ENCODE measurements at regions not wholly inside any gene's neighbourhood (a gene's known extent, or its start where the extent isn't known, plus 50 kb on each side); places are given as distances from the start of the nearest gene placed in this dataset.

DNA sequence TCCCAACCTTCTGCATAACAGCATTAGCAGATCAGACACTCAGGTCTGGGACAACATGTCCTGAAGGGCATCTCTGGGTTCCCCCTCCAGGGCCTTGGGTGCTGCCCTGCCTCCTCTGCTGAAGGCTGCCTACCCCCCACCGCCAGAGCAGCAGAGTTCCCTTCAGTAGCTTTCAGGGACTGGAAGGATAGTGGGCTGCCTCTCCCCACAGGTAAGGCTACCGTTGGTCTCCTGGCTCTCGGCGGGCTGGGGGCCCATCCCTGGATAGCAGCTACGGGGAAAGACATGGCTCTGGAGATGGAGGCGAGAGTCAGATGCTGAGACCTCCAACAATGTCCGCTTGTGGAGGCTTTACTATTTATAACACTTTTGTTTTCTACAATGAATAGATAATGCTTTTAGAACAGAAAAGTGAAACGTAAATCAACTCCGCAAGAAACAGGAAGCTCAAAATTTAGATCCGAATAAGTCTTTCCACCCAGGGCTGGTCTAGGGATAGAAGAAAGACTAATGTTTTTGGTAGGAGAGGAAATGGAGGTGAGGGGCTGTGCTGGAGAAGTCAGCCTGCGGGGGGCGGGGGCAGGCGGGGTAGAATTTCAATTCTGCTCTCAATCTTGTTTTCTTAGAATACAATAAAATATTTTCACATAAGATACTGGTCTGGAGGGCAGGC lies 58.4 kb downstream of the ARL4C start:
- no peak for DNase-seq (ENCODE audit: low spot score)

DNA sequence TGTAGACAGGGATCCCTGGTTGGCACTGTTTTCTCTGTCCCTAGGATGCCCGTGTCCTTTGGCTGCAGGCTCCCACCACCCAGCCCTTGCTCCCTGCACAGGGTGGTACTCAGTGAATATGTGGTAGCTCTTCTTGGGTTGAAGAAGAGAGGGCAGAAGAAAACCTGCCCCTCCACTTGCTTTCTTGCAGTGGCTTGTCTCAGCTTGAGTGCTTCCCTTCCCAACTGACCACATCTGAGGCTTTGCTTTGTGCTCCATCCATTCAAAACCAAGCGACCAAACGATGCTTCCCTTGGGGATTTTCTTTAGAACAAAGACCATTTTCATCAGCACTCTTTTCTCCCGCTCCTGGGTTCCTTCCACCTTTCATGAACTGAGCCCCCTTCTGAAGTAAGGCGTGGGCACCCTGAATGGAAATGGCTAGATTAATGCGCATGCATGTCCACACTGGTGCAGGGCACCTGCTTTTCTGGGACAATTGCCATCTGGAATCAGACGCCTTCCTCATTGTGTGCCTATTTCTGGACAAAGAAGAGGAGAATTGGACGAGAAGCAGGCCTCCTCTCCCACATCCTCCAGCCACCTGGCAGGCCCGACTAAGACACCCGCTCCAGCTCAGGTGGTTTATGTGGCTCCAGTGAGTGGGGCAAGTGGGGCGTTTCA lies 59.1 kb downstream of the ARL4C start:
- DNase-seq (ENCODE audit: low spot score) = no peak

GRCh38 chr2:234436482-234436837 lies 60.4 kb downstream of the ARL4C start:
- DNase-seq (ENCODE audit: low spot score) = no peak

DNA sequence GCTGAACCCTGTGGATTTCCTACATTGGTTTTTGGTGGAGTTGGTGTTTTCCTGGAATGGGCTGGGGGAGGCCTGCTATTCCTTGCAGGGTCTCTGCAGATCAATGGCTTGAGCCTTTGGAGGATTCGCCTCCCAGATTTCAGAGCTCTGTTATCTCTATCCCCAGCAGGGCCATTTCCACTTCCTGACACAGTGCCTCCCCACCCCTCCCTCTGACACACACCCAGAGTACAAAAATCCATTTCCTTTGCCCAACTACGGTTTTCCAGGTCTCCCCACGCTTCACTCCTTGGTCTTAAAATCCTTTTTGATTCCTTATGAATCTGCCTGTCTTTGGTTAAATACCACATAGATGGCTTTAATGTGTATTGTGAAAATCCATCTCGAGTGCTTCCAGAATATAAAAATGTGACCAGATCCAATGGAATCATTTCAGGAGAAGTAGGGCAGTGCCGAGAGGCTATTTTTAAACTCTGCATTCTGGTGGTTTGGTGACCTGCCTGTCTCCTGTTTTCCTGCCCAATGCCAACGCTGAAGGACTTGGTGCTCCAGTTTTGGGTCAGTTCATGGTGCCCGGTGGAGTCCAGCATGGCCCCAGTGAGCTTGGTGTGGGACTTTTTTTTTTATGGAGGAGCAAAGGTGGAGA lies 60.9 kb downstream of the ARL4C start:
- no peak for DNase-seq (ENCODE audit: low spot score)

DNA sequence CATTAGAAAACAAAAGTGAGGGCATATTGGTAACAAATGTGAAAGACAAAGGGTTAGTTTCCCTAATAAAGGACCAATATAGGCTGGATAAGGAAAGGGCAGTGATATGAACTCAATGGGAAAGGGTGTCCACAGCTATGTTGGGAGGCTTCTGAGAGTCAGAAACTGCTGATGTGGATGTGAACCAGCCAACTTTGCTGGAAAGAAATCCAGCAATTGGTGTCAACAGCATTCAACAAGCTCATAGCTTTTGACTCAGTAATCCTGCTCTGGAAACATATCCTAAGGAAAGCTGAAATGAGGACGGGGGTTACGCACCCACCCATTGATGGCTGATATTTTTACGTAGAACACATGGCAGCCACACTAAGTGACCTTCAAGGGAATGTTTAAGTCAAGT lies 63.7 kb downstream of the ARL4C start:
- DNase-seq (ENCODE audit: low spot score) = no peak

DNA sequence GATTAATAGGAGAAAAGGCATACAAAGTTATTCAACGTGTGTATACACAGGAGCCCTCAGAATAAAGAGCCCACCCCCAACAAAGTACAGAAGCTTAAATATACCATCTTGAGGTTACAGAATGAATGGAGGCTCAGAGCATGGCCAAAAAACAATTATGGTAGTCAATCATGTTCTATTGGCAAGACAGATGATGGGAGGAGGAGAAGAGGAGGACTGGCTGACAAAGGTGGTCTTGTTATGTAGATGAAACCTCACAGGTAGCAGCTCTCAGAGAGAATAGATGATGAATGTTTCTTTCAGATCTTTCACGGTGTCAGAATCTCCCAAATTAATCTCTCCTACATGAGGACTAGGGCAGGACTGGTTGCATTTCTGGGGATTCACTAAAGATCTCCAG lies 66.0 kb downstream of the ARL4C start:
- no peak for DNase-seq (ENCODE audit: low spot score)

DNA sequence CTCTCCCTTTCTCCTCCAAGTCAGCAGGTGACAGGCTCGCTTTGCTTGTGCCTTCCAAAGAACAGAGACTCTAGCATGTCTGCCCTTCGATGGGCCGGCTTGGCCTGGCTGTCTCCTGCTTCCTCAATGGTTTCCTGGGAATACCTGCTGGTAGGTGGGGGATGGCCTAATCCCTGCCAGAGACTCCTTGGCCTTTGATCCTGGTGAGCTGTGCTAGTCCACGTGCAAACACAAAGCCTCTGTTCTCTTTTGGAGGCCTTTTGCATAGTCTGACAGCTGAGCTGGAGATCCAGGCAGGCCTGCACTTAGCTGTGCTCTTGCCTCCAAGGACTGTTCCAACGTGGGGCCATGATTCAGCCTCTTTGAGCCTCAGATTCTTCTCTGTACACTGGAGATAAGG lies 67.6 kb downstream of the ARL4C start:
- DNase-seq (ENCODE audit: low spot score) = no peak

DNA sequence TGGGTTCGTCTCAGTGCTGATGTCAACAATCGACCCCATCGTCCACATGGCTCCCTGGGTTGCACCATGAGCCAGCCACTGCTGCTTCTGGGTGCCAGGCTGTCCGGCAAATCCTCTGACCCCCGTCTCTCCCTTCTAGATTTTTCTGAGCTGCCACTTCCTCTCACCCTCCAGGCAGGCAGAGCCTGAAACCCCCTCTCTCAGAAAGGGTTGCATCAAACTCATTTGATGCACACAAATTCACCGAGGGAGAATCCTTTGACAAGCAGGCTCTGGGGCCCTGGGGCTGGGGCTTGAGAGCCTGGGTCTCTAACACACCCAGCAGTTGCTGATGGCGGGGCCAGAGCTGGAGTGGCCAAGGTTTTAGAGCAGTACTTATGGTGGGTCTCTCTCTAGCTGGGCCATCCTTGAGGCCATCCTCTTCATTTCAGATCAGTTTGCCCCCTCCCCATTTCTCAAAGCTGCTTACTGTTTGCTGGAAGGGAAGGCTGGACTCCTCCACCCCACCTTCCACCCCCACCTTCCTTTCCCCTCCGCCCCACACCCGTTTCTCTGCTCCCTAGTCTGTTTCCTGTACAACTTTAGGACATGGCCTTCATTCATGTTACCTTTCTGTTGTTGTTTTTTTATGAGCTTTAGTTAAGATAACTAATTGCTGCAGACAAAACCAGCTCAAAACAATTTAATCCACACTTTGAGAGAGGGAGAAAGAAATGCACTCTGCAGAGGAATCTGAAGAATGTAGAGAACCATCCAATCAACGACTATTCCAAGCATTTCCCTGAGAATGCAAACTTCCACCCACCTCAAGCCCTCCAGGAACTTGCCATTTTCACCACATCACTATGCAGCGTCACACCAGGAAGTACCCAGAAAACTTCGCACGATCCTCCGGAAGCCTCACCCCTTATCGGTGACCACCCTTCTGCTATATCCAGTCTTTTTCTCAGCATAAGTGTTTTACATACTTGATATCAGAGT lies 69.5 kb downstream of the ARL4C start:
- no peak for DNase-seq (ENCODE audit: low spot score)

- no peak for DNase-seq (ENCODE audit: low spot score)
Measured at GRCh38 chr2:234426616-234427015, 70.3 kb downstream of the ARL4C start.

GRCh38 chr2:234425639-234426603 lies 71.0 kb downstream of the ARL4C start:
- DNase-seq (ENCODE audit: low spot score) = no peak

DNA sequence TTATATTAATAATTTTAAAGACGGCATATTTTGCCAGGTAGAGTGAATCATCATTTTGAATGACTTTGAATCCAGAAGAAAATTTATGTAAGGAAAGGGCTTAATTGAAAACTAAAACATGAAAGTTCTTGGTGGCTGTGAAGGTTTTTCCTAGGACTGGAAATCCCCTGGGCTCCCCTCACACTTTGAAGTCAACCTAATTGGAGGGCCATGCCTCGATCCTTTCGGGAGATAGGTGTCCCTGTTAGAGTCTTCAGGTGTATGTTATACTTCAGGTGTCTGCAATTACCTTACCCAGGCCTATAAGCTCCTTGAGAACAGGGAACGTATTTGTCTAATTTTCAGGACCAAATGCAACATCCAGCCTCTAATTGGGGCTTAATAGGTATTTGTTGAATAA lies 73.0 kb downstream of the ARL4C start:
- no peak for DNase-seq (ENCODE audit: low spot score)

GRCh38 chr2:234422981-234423431 lies 73.9 kb downstream of the ARL4C start:
- DNase-seq (ENCODE audit: low spot score) = no peak

DNA sequence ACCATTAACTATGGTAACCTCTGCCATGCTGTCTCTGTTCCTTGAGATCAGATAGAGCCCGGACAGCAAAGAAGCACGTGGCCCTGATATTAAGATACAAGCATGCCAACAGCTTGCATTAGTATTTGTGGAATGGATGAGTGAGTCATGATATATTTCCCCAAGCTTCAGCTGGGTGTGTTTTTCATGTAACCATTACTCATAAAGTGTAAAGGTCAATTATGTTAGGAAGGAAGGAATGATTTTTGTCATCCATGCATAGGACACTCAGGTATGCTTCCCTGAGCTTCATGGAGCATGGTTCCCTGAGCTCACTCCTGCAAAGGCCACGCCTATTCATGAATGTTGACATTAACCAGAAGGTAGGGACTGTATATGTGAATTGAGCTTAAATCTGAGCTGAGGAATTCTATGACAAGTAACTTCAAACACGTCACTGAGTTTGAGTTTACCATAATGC lies 74.6 kb downstream of the ARL4C start:
- no peak for DNase-seq (ENCODE audit: low spot score)

DNA sequence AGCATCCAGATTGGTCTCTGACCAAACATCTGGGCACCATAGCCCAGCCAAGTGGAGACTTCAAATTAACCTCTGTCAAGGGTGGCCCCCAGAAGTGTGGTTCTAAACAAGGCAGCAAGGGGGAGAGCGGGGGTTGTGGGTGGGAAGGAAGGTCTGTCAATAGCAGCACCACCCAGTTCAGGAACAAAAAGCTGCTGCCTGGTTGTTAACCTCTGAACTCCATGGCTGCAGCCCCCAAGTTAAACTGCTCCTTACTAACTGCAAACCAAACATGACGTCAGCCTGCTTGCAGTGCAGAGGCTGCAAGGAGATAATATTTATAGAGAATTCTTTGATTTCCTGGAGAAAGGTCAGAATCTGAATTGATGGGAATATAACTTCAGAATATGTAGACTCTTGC lies 76.5 kb downstream of the ARL4C start:
- no peak for DNase-seq (ENCODE audit: low spot score)

DNA sequence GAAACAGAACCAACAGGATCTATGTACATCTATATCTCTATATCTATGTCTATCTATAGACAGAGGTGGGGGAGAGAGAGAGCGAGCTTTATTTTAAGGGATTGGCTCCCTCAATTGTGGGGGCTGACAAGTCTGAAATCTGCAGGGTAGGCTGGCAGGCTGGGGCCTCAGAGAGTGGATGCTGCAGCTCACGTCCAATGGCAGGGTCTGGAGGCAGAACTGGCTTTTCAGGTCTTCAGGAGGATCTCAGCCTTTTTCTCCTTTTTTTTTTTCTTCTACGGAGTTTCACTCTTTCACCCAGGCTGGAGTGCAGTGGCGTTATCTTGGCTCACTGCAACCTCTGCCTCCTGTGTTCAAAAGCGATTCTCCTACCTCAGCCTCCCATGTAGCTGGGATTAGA lies 77.2 kb downstream of the ARL4C start:
- DNase-seq (ENCODE audit: low spot score) = no peak

- no peak for DNase-seq (ENCODE audit: low spot score)
Measured at GRCh38 chr2:234415706-234416105, 81.2 kb downstream of the ARL4C start.

DNA sequence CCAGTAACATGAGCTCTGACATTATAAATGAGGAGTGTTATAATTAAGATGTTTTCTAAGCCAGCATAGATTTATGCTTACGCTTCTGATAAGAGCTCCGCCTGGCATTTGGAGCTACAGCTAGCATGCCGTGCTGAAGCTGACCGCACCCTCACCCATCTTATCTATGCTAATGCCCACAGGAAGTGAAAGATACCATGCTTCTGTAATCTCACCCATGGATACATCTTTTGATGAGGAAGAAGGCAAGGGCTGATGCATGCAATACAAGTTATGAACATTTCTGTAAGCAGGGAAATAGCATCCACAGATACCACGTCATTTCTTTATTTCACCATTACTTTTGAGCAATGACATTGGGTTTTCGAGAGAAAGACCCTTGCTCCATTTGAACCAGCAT lies 82.3 kb downstream of the ARL4C start:
- no peak for DNase-seq (ENCODE audit: low spot score)

DNA sequence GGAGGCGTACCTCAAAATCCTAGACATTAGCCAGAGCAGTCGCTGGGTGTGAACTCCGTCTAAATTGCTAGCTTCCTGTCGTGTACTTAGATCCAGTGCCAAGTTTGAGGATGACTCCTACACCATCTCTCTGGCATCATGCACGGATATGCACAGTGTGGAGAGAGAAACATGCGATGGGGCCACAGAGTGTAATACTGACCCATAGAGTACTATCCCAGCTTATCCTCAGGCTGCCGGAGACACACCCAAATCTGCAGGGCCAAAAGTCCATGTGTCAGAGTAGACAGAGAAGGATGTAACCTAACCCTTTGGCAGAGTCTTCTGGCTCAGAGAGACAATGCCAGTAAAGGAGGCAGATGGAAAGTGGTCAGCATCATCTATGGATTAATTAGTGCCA lies 84.2 kb downstream of the ARL4C start:
- DNase-seq (ENCODE audit: low spot score) = no peak

DNA sequence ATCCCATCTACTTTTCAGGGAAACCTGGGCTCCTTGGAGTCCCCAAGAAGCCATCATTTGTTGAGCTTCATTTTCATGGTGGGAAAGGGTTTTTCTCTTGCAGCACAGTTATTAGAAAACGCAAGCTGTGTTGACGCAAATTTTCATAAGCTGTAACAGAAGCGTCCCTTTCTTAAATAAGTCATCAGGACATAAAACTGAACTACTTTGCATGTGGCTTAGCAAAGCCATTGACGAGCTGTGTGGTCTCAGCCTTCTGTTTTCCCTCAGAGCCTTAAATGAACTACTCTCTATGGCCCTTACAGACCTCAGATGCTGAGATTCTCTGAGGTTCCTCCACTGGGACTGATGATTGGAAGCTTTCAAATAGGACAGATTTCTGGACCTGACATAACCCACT lies 85.1 kb downstream of the ARL4C start:
- no peak for DNase-seq (ENCODE audit: low spot score)

GRCh38 chr2:234410526-234410925 lies 86.4 kb downstream of the ARL4C start:
- no peak for DNase-seq (ENCODE audit: low spot score)

- no peak for DNase-seq (ENCODE audit: low spot score)
Measured at GRCh38 chr2:234409590-234409989, 87.3 kb downstream of the ARL4C start.

Measured in ureter (tissue), 1 donor.